T-helper 1 cell (primary cell): ENCODE measurements at regions not wholly inside any gene's neighbourhood (a gene's known extent, or its start where the extent isn't known, plus 50 kb on each side); places are given as distances from the start of the nearest gene placed in this dataset.
"Not testable (repeated sequence)": the region's sequence is repeated elsewhere in the genome, so short reads cannot be mapped to it uniquely, and the experiment has no call there.

ENCODE experiments used
- DNase-seq, 5 donors: peaks; one replicate each; pipeline ENCODE4 v3.0.0-alpha.2; 2012 to 2020

DNA sequence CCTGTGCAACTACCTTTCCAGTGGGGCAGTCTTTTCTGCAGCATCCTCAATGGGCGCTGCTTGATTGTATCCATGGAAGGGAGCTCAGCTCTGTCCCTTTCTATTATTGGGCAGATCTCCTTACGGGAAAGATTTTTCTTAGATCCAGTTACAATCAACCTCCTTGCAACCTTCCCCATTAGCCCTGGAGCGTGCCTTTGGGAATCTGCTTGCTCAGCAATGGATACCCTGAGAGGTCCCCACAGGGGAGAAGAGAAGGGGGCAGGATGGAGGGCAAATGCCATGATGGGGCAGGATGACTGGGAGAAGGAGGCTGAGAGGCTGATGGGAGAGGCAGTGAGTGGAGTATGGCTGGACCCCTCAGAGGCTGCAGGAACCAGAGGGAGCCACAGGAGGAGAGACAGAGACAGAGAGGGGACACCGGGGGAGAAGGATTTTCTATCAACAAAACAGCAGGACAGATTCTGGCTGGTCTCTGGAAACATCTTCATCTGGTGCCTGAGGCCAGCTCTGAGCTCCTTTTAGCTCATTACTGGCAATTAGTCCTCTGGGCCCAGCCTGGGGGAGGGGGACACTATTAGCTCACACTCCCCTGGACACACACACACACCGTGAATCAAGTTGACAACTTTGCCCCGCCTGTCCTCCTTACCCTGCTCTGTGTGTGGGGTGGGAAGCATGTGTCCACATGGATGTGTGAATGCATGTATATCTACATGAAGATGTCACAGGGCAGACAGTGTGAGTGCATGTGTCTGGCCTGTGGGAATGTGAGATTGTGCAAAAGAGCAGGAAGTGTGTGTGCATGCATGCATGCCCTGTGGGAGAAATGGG, 80.8 kb upstream of the PAX2 start:
- DNase-seq: no peak

DNA sequence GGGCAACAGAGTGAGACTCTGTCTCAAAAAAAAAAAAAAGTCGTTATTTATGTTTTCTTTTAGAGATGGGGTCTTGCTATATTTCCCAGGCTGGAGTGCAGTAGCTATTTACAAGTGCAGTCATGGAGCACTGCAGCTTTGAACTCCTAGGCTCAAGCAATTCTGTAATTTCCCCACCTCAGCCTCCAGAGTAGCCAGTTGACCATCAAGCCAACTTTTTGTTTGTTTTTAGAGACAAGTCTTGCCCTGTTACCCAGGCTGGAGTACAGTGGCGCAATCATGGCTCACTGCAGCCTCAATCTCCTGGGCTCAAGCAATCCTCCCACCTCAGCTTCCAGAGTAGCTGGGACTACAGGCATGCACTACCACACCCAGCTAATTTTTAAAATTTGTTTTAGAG, 78.7 kb upstream of the PAX2 start:
- not testable (repeated sequence) for DNase-seq

DNA sequence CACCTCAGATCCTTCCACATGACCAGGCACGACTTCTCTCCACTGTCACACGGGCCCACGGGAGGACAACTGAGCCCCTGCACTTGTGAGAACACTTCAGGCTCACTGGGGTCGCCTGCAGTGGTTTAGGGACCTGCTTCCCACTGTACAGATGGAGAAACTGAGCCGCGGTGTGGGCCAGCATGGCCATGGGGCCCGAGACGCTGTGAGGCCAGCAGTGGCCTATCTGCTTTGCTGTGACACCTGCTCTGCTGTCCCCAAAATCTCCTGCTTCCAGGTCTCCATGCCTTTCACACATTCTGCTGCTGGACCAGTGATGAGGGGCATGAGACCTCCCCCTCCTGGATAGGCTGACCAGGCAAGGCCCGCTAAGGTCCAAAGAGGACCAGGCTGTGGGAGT, 75.8 kb upstream of the PAX2 start:
- DNase-seq: no peak

DNA sequence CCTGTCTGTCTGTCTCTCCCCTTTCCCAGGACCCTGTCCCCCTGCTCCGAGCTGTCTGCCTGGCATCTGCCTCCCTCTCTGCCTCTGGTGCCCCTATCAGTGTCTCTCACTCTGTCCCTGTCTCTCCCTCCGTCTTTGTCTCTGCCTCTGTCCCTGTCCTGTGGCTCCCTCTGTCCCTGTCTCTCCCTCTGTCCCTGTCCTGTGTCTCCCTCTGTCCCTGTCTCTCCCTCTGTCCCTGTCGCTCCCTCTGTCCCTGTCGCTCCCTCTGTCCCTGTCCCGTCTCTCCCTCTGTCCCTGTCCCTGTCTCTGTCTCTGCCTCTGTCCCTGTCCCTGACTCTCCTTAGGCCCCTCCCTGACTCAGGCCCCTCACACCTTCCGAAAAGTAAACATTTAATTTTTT, 75.0 kb upstream of the PAX2 start:
- DNase-seq: no peak

DNA sequence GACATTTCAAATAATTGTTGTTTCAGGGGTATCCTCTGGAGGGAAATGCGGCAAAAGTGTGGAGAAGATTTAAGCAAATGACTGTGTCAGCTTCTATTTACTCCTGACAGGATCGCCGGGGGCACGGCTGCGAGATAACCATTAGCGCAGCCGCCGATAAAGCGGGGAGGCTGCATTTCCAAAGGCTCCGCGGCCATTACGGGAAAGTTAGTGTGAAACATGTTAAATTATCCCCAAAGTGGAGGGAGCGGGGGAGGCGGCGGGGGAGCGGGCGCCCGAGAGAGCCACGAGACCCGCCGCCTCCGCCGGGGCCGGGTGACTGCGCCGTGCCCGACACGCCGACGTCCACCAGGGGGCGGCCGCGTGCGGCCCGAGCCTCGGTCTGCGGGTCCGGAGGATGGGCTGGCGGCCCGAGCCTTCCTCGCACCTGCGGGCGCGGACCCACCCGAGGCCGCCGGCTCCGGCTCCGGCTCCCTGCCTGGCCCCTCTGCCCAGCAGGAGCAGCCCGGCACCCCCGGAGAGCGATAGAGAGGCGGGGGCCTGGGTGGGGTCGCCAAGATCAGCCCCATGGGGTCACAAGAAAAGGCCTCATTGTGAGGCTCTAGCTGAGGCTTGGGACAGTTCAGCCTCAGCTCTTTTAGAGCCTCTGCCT, 74.4 kb upstream of the PAX2 start:
- peak; percentile 27 to 52 (median 36) for DNase-seq

DNA sequence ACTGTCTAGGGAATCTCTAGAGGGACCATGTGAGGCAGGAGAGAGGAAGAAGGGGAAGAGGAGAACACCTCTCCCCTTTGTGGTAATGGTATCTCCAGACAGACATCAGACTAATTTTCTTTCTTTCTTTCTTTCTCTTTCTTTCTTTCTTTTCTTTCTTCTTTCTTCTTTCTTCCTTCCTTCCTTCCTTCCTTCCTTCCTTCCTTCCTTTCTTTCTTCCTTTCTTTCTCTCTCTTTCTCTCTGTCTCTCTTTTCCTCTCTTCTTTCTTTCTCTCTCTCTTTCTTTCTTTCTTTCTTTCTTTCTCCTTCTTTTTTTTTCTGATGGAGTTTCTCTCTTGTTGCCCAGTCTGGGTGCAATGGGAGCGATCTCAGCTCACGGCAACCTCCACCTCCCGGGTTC, 73.2 kb upstream of the PAX2 start:
- DNase-seq: no peak

DNA sequence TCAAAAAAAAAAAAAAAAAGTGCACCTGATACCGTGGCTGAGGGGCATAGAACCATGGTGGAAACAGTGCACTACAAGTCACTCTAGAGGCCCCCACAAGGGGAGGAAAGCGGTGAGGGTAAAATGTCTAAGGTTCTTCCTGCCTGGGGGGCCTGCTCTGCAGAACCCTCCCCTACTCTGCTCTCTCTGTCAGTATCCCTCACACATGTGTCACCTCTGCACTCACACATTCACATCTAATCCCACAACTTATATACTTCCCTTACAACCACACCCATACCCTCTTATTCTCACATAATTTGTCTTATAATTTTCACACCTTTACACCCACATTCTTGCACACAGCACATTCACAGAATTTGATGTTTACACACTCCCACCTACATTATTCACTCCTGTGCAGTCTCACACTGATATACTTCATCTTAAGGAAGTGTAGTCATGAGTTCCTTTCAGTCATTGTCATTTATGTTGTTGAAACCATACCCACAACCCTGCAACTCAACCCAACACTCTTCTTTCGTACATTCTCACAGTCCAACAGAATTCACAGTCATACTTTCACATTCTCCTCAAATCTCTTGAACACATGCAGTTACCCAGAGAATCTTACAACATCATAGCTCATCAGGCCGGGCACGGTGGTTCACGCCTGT, 68.0 kb upstream of the PAX2 start:
- DNase-seq: no peak

DNA sequence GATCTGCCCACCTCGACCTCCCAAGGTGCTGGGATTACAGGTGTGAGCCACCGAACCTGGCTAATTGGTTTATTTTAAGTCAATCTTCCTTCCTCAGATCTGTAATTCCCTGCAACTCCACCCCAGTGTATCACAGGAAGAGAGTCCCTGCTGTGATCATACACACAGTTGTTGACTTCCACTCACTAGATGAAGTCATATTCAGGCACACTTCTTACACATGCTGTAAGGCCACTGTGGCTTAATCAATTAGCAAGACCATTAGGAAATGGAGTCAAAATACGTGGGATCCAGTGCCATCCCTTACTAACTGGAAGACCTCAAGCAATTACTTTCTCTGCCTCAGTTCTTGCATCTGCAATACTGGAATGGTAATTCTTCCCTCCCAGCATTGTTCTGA, 66.1 kb upstream of the PAX2 start:
- no peak for DNase-seq

DNA sequence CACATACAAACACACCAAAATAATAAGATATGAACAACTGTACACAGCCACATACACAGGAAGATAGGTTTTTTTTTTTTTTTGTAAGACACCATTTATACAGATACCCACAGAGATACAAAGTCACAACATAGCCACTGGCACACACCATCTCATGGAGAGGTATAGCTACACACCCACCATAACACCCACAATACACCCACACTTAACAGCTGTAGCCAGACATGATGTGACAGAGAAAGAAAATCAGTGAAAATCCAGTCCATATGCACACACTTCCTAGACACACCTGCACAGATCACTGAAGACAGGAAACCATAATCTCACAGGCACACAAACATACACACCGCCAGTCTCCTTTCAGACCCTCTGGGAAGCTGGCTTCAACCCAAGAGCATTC, 62.4 kb upstream of the PAX2 start:
- no peak for DNase-seq

DNA sequence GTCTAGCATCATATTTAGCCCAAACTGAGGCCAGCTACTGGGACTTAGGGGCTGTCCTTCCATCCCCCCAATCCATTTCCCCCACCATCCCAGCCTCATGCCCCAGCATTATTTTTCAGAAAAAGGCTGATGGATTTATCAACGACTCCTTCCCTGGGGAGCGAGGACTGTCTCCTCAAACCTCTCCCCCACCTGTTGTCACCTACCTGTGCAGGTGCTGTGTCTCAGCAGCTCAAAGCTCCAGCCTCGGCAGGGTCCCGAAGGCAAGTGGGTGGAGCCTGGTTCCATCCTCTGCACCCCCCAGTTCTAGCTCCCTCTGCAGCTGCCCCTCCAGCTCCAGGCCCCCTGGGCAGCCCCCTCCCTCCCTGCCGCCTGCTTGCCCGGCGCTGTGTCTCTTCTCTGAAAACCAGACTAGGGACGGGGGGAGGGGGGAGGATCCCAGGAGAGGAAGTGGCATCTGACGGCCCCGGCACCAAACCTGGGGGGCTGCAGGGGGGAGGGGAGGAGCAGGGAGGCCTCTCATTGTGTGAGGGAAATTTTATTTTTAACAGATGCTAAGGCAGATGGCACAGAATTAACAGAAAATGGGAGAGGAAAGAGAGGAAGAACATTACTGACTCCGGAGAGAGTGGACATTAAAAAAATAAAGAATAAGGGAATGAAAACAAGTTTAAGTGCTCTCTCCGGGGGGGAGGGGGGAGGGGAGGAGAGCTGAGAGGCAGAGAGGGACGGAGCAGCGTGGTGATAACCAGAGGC, 61.7 kb upstream of the PAX2 start:
- DNase-seq: no peak

DNA sequence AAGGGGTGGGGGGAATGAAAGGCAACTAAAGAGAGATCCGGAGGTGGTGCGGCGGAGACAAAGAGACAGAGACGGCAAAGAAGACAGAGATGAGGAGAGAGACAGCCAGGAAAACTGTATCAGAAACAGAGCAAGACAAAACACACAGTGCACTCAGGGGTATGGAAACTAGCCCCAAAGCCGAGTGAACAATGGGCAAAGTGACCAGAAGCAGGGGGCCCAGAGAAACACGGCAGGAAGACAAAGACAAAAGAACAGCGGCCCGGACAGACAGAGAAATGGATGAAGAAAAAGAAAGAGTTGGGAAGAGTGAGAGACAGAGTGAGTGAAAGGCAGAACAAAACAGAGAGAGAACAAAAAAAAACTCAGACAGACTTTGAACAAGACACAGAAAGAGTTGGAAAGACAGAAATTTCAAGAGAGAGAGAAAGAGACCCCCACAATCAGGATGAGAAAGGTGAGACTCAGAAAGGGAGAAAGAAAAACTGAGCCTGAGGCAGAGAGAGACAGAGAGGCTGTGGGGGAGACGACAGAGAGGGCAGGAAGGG, 60.6 kb upstream of the PAX2 start:
- DNase-seq: no peak

DNA sequence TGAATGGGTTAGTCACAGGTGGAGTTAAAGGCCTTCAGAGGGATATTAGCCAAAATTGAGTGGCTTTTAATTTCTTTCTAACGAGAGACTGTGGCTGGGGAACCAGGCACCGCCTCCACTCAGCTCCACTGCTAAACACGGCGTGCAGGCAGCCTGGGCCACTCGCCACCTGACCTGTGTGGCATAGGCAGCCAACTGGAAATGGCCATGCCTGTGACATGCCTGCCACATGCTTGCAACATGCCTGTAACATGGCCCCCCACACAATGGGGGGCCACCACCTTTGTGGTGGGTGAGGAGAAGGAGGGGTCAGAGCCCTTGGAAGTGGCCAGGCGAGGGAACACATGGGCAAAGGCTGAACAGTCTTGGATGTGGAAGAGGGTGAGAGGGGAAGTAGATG, 60.1 kb upstream of the PAX2 start:
- no peak for DNase-seq

DNA sequence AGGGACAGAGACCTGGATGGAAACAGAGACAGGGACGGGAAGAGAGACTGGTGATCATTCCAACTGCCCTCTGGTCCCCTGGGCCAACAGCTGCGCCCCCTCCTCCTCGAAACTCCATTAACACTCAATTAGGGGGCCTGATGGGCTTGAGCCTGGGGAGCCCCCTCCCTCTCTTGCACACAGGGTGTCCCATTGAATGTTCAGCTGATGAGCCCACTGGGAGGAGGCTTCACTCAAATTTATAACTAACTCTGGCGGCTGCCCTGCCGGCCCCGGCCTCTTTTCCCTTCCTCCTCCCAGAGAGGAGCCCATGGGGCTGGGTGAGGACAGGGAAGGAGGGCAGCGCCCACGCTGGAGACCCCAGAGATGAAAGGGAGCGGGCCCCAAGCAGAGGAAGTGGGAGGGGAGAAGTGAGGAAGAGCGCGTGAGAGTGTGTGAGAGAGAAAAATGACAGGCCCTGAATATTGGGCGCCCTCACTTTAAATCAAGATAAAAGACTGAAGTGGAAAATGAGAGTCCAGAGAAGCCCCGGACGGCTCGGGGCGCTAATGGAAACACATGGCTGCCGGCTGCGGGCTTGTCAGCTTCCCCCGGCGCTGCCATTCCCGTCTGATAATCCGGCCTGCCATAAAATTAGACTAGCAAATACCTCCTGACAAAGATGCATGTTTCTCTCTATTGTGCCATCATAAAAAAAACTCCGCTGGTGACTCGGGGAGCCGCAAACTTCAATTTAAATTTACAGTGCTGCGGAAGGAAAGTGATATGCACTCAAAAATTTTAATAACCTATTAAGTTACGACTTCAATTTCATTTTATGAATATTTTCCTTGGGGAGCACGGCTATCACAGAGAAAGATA, 58.0 kb upstream of the PAX2 start:
- no peak for DNase-seq

DNA sequence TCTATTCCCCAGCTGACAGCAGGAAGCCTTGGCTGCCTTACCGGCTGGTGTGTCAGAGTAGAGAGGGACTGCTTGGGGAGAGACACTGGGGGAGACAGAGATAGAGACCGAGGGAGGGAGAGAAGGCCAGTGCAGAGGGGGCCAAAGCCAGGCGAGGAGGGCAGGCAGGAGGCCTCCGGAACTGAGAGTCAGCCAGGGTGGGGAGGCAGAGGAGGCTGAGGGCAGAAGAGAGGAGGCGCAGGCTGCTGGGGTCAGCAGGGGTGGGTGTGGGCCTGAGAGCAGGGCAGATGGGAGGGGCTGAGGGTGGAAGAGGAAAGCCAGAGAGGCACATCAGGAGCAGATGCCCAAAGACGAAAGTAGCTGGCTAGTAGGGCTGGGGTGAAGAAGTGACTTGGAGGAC, 57.2 kb upstream of the PAX2 start:
- no peak for DNase-seq

DNA sequence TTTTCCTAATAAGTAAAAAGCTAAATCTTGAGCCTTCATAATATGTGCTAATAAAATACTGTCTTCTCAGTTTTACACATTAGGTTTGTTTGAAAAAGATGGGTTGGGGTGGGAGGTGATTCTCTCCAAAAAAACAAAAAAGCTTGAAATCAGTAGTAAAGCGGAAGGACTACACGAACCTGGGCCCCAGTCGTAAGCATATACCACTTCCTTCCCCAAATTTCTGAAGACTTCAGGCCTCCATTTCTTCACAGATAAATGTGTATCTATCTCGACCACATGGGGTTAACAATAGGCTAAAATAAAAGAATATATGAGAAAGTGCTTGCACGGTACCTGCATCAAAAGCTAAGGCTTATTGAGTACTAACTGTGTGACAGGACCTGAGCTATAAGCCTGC, 51.6 kb upstream of the PAX2 start:
- DNase-seq: no peak
